ENCODE measurements at regions not wholly inside any gene's neighbourhood (a gene's known extent, or its start where the extent isn't known, plus 50 kb on each side); places are given as distances from the start of the nearest gene placed in this dataset.

DNA sequence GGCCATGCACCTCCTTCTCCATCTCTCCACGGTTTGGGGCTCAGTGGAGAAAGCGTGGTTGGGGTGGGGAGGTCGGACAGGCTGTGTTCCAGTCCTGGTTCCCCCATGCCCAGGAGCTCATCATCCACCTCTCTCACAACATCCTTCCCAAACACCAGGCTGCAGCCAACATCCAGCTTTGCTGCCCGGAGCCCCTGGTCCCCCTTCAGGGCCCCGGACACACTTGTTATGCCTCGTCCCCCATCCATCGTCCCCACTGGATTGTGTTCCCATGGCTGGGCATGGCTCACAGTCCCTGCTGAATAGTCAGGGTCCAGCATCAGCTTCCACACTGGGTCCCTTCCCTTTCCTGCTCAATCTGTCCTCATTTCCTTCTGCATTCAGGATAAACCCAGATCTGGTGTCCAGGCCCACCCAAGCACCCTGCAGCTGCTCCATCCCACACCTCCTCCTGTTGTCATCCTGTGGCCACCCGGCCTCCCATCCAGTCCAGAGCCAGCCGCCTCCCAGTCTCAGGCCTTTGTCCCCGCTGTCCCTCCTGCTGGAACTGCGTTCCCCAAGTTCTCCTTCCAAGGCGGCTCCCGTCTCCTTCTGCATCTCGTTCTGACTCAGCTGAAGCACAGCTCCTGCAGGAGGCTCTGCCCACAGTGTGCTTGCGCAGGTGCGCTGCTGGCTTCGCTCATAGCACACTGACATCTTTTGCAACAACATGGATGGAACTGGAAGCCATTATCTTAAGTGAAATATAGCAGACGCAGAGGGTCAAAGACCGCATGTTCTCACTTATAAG is 211.4 kb upstream of the RTL1 start:
- no peaks in the 10 kb centered on the region for H3K36me3 ChIP-seq (ENCODE audit: control insufficient read depth, insufficient read depth, low read length)

DNA sequence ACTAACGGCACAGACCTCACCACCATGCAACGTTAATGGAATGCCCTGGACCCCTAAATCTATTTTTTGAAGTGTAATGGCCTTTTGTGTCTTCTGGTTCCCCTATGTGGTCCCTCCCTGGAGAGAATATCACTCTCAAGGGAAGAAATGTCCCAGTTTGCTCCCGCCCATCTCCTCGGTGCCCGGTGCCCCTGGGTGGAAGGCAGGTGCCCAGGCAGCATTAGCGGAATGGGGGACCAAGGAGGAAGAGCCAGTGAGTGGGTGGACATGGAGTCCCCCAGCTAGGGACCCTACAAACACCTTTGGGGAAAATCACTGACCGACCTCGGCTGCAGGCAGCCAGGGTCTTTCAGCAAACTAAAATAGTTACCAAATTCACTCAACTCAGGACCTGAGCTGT is 212.1 kb upstream of the RTL1 start:
- no peak for DNase-seq (ENCODE audit: extremely low read depth, insufficient read length)
- H3K36me3 ChIP-seq (ENCODE audit: control insufficient read depth, insufficient read depth, low read length), result no peaks in the 10 kb centered on the region
- no peaks in the 10 kb centered on the region for H3K27me3 ChIP-seq (replicated peaks; ENCODE audit: control insufficient read depth, insufficient read depth, low read length)
- H3K4me3 ChIP-seq (replicated peaks; ENCODE audit: low read depth, low read length), result no peak overlapping the region
- TF ChIP-seq, protein P1, sequence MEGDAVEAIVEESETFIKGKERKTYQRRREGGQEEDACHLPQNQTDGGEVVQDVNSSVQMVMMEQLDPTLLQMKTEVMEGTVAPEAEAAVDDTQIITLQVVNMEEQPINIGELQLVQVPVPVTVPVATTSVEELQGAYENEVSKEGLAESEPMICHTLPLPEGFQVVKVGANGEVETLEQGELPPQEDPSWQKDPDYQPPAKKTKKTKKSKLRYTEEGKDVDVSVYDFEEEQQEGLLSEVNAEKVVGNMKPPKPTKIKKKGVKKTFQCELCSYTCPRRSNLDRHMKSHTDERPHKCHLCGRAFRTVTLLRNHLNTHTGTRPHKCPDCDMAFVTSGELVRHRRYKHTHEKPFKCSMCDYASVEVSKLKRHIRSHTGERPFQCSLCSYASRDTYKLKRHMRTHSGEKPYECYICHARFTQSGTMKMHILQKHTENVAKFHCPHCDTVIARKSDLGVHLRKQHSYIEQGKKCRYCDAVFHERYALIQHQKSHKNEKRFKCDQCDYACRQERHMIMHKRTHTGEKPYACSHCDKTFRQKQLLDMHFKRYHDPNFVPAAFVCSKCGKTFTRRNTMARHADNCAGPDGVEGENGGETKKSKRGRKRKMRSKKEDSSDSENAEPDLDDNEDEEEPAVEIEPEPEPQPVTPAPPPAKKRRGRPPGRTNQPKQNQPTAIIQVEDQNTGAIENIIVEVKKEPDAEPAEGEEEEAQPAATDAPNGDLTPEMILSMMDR (IDR thresholded peaks at IDR 0.05; ENCODE audit: insufficient read depth, low read length, poor library complexity, severe bottlenecking), result no peak

More for the DNA sequence above, 211.4 kb upstream of the RTL1 start:
- Histone ChIP-seq H3K27me3 (replicated peaks; ENCODE audit: control insufficient read depth, insufficient read depth, low read length) (no peaks in the 10 kb centered on the region), H3K4me3 (replicated peaks; ENCODE audit: low read depth, low read length) (no peak overlapping the region)
- no peak for DNase-seq (ENCODE audit: extremely low read depth, insufficient read length)
- TF ChIP-seq, protein P1 (IDR thresholded peaks at IDR 0.05; ENCODE audit: insufficient read depth, low read length, poor library complexity, severe bottlenecking), result no peak

DNA sequence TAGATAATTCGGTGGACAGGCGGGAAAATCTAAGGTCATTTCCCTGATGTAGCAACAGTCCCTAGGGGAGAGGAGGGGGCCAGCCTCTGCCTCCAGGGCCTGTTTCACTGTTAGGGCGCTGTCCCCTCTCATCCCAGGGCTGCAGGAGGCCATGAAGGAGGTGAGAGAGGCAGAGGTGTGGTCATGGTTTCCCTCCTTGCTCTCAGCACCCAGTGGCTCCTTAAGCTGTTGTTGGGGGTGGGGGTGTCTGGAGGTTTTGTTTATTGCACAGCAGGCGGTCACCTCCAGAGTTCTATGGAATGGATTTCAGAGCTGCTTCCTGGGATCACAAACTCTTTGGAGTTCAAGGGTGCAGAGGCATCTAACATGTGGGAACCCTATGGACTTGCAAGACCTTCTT is 212.5 kb upstream of the RTL1 start:
- H3K36me3 ChIP-seq (ENCODE audit: control insufficient read depth, insufficient read depth, low read length), result no peaks in the 10 kb centered on the region
- TF ChIP-seq, protein P1 (IDR thresholded peaks at IDR 0.05; ENCODE audit: insufficient read depth, low read length, poor library complexity, severe bottlenecking), result no peak
- DNase-seq (ENCODE audit: extremely low read depth, insufficient read length), result no peak
- H3K27me3 ChIP-seq (replicated peaks; ENCODE audit: control insufficient read depth, insufficient read depth, low read length), result no peaks in the 10 kb centered on the region
- H3K4me3 ChIP-seq (replicated peaks; ENCODE audit: low read depth, low read length), result no peak overlapping the region

DNA sequence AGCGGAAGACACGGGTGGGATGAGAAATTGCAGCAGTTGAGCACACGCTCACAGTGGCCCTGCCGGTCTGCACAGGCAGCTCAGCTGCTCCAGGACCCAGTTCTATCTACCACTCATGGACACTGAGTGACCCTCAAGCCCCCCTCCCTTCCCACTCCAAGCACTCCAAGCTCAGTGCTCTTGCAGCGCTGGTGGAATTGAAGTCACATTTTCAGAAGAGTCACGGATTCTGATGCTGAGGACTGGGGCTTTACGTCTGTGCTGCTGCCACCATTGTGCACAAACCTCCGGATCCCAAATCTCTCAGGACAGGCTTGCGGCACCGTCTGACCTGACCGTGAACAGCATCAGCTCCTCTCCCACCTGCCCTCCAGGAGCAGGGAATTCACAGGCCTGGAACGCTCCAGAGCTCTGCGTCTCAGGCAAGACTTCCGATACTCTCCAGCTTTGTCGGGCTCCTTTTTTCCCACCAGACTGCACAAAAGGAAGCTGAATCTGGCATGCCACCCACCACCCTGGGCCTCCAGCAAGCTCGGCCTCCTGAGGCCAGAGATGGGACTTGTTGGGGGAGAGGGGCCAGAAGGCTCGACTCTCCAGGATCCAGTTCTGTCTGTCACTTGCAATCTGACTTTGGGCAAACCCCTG is 213.1 kb upstream of the RTL1 start:
- DNase-seq (ENCODE audit: extremely low read depth, insufficient read length), result no peak
- Histone ChIP-seq H3K27me3 (replicated peaks; ENCODE audit: control insufficient read depth, insufficient read depth, low read length) (no peaks in the 10 kb centered on the region), H3K36me3 (ENCODE audit: control insufficient read depth, insufficient read depth, low read length) (no peaks in the 10 kb centered on the region), H3K4me3 (replicated peaks; ENCODE audit: low read depth, low read length) (no peak overlapping the region)
- TF ChIP-seq, protein P1 (IDR thresholded peaks at IDR 0.05; ENCODE audit: insufficient read depth, low read length, poor library complexity, severe bottlenecking), result no peak

DNA sequence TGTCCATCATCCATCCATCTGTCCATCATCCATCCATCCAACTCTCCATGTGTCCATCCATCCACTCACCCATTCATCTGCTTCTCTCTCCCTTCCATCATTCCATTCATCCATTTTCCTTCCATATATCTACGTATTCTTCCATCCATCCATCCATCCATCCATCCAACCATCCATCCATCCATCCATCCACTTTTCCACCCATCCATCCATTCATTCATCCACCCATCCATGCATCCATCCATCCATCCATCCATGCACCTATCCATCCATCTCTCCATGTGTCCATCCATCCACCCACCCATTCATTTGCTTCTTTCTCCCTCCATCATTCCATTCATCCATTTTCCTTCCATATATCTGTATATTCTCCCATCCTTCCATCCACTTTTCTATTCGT is 214.0 kb upstream of the RTL1 start:
- TF ChIP-seq, protein P1 (IDR thresholded peaks at IDR 0.05; ENCODE audit: insufficient read depth, low read length, poor library complexity, severe bottlenecking), result no peak
- Histone ChIP-seq H3K36me3 (ENCODE audit: control insufficient read depth, insufficient read depth, low read length) (no peaks in the 10 kb centered on the region), H3K4me3 (replicated peaks; ENCODE audit: low read depth, low read length) (no peak overlapping the region), H3K27me3 (replicated peaks; ENCODE audit: control insufficient read depth, insufficient read depth, low read length) (no peaks in the 10 kb centered on the region)
- no peak for DNase-seq (ENCODE audit: extremely low read depth, insufficient read length)
